Posterior vena cava (tissue), 2 donors: ENCODE measurements at regions not wholly inside any gene's neighbourhood (a gene's known extent, or its start where the extent isn't known, plus 50 kb on each side); places are given as distances from the start of the nearest gene placed in this dataset.
"Not testable (repeated sequence)": the region's sequence is repeated elsewhere in the genome, so short reads cannot be mapped to it uniquely, and the experiment has no call there.

Experiments used
- DNase-seq: peaks from one replicate; pipeline ENCODE4 v3.0.0-alpha.2; 2020; ENCODE audit warnings: low spot score
- intact Hi-C, 2 donors: fragments of 100-400 bp; cut with DNase I; formaldehyde crosslinking; loops; one replicate each; pipeline versions ENCODE4 v1.14.1 to v1.14.2; 2022 to 2023
- donor health status: DM: yes; HTN: yes; CAD: no.
- donor health status: DM: yes; HTN: yes; CAD: no.

GRCh38 chr2:199216253-199216652 is 241.5 kb downstream of the SATB2 start:
- intact Hi-C loops = no loop called here
- DNase-seq = no peak

GRCh38 chr2:199207011-199207410 is 250.7 kb downstream of the SATB2 start:
- intact Hi-C loops = no loop called here
- DNase-seq = no peak

- no peak for DNase-seq
- intact Hi-C loops = no loop called here
These were observed 251.2 kb downstream of the SATB2 start for GRCh38 chr2:199206536-199206935.

GRCh38 chr2:199202964-199203363 is 254.8 kb downstream of the SATB2 start:
- no peak for DNase-seq
- intact Hi-C loops = loop anchor here in 1 of 2 donors (2.0 kb wide), 1 partner anchor 44 kb away; no protein-coding TSS in a partner anchor

- intact Hi-C loops = no loop called here
- DNase-seq = no peak
These were observed 256.2 kb downstream of the SATB2 start for GRCh38 chr2:199201539-199201938.

GRCh38 chr2:199199797-199200196 is 257.9 kb downstream of the SATB2 start:
- DNase-seq = no peak
- intact Hi-C loops = no loop called here

GRCh38 chr2:199197448-199197847 is 260.3 kb downstream of the SATB2 start:
- intact Hi-C loops = no loop called here
- no peak for DNase-seq

- no peak for DNase-seq
- intact Hi-C loops = no loop called here
These were observed 261.1 kb downstream of the SATB2 start for GRCh38 chr2:199196686-199197085.

- DNase-seq = no peak
- intact Hi-C loops = no loop called here
These were observed 261.7 kb downstream of the SATB2 start for GRCh38 chr2:199195927-199196502.

- intact Hi-C loops = no loop called here
- no peak for DNase-seq
These were observed 266.3 kb downstream of the SATB2 start for GRCh38 chr2:199191461-199191860.

GRCh38 chr2:199189229-199189628 is 268.5 kb downstream of the SATB2 start:
- DNase-seq = no peak
- intact Hi-C loops = no loop called here

GRCh38 chr2:199186301-199186751 is 271.4 kb downstream of the SATB2 start:
- intact Hi-C loops = no loop called here
- no peak for DNase-seq

- intact Hi-C loops = not testable (repeated sequence)
These were observed 272.6 kb downstream of the SATB2 start for GRCh38 chr2:199185174-199185573.

GRCh38 chr2:199163613-199164458 is 293.9 kb downstream of the SATB2 start:
- no peak for DNase-seq
- intact Hi-C loops = no loop called here

More at GRCh38 chr2:199185174-199185573, 272.6 kb downstream of the SATB2 start:
- DNase-seq = not testable (repeated sequence)

GRCh38 chr2:199160677-199161465 is 296.9 kb downstream of the SATB2 start:
- DNase-seq = no peak
- intact Hi-C loops = no loop called here

GRCh38 chr2:199160081-199160480 is 297.7 kb downstream of the SATB2 start:
- intact Hi-C loops = no loop called here
- no peak for DNase-seq

GRCh38 chr2:199148076-199148845 is 309.5 kb downstream of the SATB2 start:
- no peak for DNase-seq

GRCh38 chr2:199147216-199147615 is 310.5 kb downstream of the SATB2 start:
- DNase-seq = no peak
- intact Hi-C loops = no loop called here

More at GRCh38 chr2:199148076-199148845, 309.5 kb downstream of the SATB2 start:
- intact Hi-C loops = no loop called here

- intact Hi-C loops = no loop called here
- no peak for DNase-seq
These were observed 313.2 kb downstream of the SATB2 start for GRCh38 chr2:199144546-199144945.
